Progenitor cell of endocrine pancreas (in vitro differentiated cells): ENCODE measurements at regions not wholly inside any gene's neighbourhood (a gene's known extent, or its start where the extent isn't known, plus 50 kb on each side); places are given as distances from the start of the nearest gene placed in this dataset.
A peak's percentile ranks its signal among the peaks of the same experiment; 100 is the strongest.

Experiments
- DNase-seq: peaks from one replicate; pipeline ENCODE4 v3.0.0; 2021; ENCODE audit warnings: low spot score; ENCODE audit not compliant: unreplicated experiment
- H3K27ac Mint-ChIP-seq: 2 replicates; pipeline ENCODE4 v1.8.0; 2021; ENCODE audit warnings: mild to moderate bottlenecking, moderate library complexity, mixed read lengths
- H3K27me3 Mint-ChIP-seq: 2 replicates; pipeline ENCODE4 v1.8.0; 2021; ENCODE audit warnings: mixed read lengths
- H3K36me3 Mint-ChIP-seq: 2 replicates; pipeline ENCODE4 v1.8.0; 2022; ENCODE audit warnings: mixed read lengths; ENCODE audit not compliant: insufficient read depth
- H3K4me1 Mint-ChIP-seq: 2 replicates; pipeline ENCODE4 v1.8.0; 2021; ENCODE audit warnings: low read depth, mixed read lengths
- H3K4me3 Mint-ChIP-seq: 2 replicates; pipeline ENCODE4 v1.8.0; 2021; ENCODE audit warnings: low read depth, mild to moderate bottlenecking, moderate library complexity, mixed read lengths
- H3K9me3 Mint-ChIP-seq: 2 replicates; pipeline ENCODE4 v1.8.0; 2021; ENCODE audit warnings: low read depth, mixed read lengths
- CTCF ChIP-seq: fragments of 200-600 bp; sonication (generic); IDR thresholded peaks from one replicate; pipeline ENCODE4 v1.5.0; 2021; ENCODE audit warnings: antibody characterized with exemption, mild to moderate bottlenecking; ENCODE audit not compliant: unreplicated experiment

DNA sequence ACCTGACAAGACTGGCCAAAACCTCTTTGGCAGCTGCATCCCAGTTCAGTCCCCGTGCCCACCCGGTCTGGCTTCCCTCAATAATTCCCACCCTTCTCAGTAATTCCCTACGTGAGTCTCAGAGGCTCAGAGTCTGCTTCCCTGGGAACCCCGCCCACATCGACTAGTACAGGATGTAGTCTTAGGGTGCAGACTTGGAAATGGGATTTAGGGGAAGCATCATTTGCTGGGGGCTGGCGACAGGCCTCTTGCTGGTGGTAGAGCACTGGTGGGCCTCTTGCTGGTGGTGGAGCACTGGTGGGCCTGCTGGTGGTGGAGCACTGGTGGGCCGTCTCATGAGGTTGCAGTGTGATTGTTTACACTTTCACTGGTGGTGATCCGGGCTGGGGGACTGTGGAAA lies 199.5 kb upstream of the B3GAT1 start:
- no peak for TF ChIP-seq CTCF
- Mint-ChIP-seq H3K4me1 (peaks cover 21% of the 10 kb centered on the region), H3K4me3 (no peak overlapping the region), H3K27ac (no peak overlapping the region), H3K9me3 (no peaks in the 10 kb centered on the region), H3K36me3 (no peaks in the 10 kb centered on the region), H3K27me3 (peaks cover 13% of the 10 kb centered on the region)
- DNase-seq = no peak

GRCh38 chr11:134610116-134610910 lies 198.3 kb upstream of the B3GAT1 start:
- no peak for TF ChIP-seq CTCF
- Mint-ChIP-seq H3K27ac (no peak overlapping the region), H3K4me3 (no peak overlapping the region), H3K27me3 (peaks cover 7% of the 10 kb centered on the region), H3K36me3 (no peaks in the 10 kb centered on the region), H3K4me1 (peaks cover 21% of the 10 kb centered on the region), H3K9me3 (peaks cover 3% of the 10 kb centered on the region)
- DNase-seq = no peak

DNA sequence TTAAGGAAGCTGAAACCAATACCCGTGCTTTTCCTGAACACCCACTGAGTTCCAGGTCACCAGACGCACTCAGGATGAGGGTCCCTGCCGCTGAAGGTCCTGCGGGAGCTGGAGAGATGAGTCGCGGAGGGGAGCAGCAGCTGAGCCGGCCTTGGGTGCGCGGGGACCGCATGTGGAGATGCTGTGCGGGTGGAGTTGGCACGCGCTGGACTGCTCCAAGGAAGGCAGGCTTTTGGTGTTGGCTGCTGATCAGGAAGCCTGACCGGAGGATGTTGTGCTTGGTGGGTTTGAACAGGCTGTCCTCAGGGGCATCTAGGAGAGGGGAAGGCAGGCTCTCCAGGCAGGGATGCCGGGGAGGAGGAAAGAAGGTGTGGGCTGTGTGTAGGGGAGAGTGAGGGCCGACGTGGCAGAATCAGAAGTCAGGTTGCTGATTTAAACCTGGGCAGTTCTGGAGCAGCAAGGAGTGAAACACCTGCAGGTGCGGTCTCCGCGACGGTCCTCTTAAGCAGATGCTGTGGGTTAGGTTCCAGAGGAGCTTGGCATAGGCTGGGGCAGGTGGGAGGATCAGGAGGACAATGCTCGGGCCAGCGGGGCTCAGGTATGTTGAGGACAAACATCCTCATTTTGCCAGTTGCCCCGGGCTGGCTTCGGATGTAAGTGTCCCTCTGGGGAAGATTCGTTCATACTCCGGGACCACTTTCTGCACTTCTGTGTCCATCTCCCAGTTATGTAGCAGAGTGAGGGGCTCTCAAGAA lies 197.5 kb upstream of the B3GAT1 start:
- peaks cover 7% of the 10 kb centered on the region for H3K27me3 Mint-ChIP-seq
- peak overlapping the region; percentile 54 for H3K27ac Mint-ChIP-seq

DNA sequence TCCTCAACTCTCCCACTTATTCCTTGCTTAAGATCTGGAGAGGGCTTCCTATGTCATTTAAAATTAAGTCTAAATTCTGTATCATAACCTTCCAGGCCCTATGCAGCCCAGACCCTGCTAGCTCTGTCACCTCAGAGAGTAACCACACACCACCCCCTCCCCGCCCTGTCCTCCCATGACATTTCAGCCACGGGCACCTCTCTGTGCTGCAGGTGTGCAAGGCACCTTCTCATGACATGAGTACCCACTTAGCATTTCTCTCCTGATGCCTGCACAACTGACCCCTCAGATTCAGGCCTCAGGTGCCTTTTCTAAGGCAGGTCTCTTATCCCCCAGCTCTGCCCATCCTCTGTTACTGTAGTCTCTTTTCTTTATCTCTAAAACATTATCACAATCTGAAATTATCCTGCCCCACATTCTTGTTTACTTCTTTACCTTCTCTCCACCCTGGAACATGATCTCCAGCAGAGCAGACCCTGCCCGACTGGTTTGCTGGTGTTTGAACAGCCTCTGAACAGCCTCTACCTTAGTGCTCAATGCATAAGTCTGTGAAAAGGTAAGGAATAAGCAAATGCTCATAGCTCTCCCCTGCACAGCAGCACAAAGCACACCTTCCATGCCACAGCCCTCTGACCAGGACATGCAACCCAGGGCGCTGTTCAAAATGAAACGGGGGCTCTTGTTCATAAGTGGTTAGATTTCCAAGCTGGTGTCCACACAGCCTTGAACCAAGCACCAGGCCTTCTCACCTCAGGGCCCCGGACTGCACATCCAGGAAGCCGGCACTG lies 196.1 kb upstream of the B3GAT1 start:
- H3K4me1 Mint-ChIP-seq = peaks cover 21% of the 10 kb centered on the region
- H3K27ac Mint-ChIP-seq = peak overlapping the region; percentile 10
- H3K36me3 Mint-ChIP-seq = no peaks in the 10 kb centered on the region
- H3K9me3 Mint-ChIP-seq = peaks cover 3% of the 10 kb centered on the region
- no peak for TF ChIP-seq CTCF
- H3K27me3 Mint-ChIP-seq = peaks cover 7% of the 10 kb centered on the region
- H3K4me3 Mint-ChIP-seq = no peak overlapping the region
- no peak for DNase-seq

More for the DNA sequence above, 197.5 kb upstream of the B3GAT1 start:
- no peak for TF ChIP-seq CTCF
- no peak for DNase-seq
- H3K9me3 Mint-ChIP-seq = peaks cover 3% of the 10 kb centered on the region
- H3K4me3 Mint-ChIP-seq = no peak overlapping the region
- H3K36me3 Mint-ChIP-seq = no peaks in the 10 kb centered on the region
- H3K4me1 Mint-ChIP-seq = peaks cover 21% of the 10 kb centered on the region

GRCh38 chr11:134606251-134606650 lies 194.2 kb upstream of the B3GAT1 start:
- Mint-ChIP-seq H3K27me3 (peaks cover 10% of the 10 kb centered on the region), H3K4me1 (peaks cover 21% of the 10 kb centered on the region), H3K9me3 (peaks cover 3% of the 10 kb centered on the region), H3K27ac (no peak overlapping the region), H3K4me3 (no peak overlapping the region), H3K36me3 (no peaks in the 10 kb centered on the region)
- DNase-seq = no peak
- no peak for TF ChIP-seq CTCF
